OCI-LY1 (cell line): ENCODE measurements at regions not wholly inside any gene's neighbourhood (a gene's known extent, or its start where the extent isn't known, plus 50 kb on each side); places are given as distances from the start of the nearest gene placed in this dataset.

Source experiments
- CTCF ChIP-seq: fragments of 200-600 bp; sonication (generic), shearing (Covaris generic); IDR thresholded peaks from 2 replicates; pipeline ENCODE4 v1.5.1; 2017; ENCODE audit warnings: mild to moderate bottlenecking, antibody characterized with exemption, low read length, moderate library complexity, mixed read lengths
- EZH2 ChIP-seq: fragments of 200-600 bp; sonication (generic), shearing (Covaris generic); IDR thresholded peaks from 2 replicates; pipeline ENCODE4 v1.8.0; 2017; ENCODE audit warnings: borderline replicate concordance, mixed run types, mild to moderate bottlenecking, antibody characterized with exemption, low read length, moderate library complexity, mixed read lengths

DNA sequence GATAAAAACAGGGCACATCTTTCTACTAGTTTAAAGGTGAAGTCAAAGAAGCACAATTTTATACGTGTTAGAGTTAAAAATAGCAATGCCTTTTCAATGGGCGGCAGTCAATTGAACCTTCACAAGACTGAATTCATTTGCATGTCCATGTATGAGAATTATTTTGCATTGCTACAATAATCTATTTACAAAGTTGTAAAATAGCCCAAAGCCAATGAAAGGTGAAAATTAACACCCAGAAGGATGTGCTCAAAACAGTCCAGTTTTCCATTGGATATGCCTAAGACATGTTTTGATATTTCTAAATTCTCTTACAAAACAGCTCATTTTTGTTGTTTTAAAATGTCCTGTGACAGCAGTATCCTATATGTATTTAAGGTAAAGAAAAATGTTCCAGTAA is 425.1 kb upstream of the SYT4 start:
- TF ChIP-seq EZH2 = no peak
- TF ChIP-seq CTCF = no peak
